WTC11 (cell line): ENCODE measurements at regions not wholly inside any gene's neighbourhood (a gene's known extent, or its start where the extent isn't known, plus 50 kb on each side); places are given as distances from the start of the nearest gene placed in this dataset.

Experiments
- CTCF ChIP-seq: fragments of 200-600 bp; IDR thresholded peaks from 2 replicates; pipeline ENCODE4 v1.8.0; 2022; ENCODE audit warnings: antibody characterized with exemption
- ESRRA ChIP-seq: sonication (generic); formaldehyde crosslinking; IDR thresholded peaks from 2 replicates; pipeline ENCODE4 v1.8.1; 2022; ENCODE audit warnings: mild to moderate bottlenecking, missing genetic modification reagents, borderline replicate concordance
- TP53 ChIP-seq: sonication (generic); formaldehyde crosslinking; IDR thresholded peaks from 2 replicates; pipeline ENCODE4 v1.8.1; 2023; ENCODE audit warnings: mild to moderate bottlenecking, missing genetic modification reagents
- ZNF416 ChIP-seq: fragments of 250-450 bp; sonication (Bioruptor Pico); IDR thresholded peaks from 2 replicates; pipeline ENCODE4 v1.9.0; 2021; ENCODE audit warnings: mild to moderate bottlenecking, inconsistent platforms
- TF ChIP-seq, protein P1 (sequence below): sonication (generic); formaldehyde crosslinking; IDR thresholded peaks from 2 replicates; pipeline ENCODE4 v1.8.1; 2023; ENCODE audit warnings: mild to moderate bottlenecking, moderate library complexity, missing genetic modification reagents

GRCh38 chr4:16387448-16387847 lies 161.2 kb upstream of the TAPT1 start:
- TF ChIP-seq CTCF = no peak
- TF ChIP-seq ZNF416 (CRISPR knock-in tag) = no peak
- TF ChIP-seq TP53 (CRISPR knock-in tag) = no peak
- no peak for TF ChIP-seq ESRRA (CRISPR knock-in tag)
- TF ChIP-seq, protein P1, sequence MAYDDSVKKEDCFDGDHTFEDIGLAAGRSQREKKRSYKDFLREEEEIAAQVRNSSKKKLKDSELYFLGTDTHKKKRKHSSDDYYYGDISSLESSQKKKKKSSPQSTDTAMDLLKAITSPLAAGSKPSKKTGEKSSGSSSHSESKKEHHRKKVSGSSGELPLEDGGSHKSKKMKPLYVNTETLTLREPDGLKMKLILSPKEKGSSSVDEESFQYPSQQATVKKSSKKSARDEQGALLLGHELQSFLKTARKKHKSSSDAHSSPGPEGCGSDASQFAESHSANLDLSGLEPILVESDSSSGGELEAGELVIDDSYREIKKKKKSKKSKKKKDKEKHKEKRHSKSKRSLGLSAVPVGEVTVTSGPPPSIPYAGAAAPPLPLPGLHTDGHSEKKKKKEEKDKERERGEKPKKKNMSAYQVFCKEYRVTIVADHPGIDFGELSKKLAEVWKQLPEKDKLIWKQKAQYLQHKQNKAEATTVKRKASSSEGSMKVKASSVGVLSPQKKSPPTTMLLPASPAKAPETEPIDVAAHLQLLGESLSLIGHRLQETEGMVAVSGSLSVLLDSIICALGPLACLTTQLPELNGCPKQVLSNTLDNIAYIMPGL (CRISPR knock-in tag) = no peak
